ENCODE measurements at regions not wholly inside any gene's neighbourhood (a gene's known extent, or its start where the extent isn't known, plus 50 kb on each side); places are given as distances from the start of the nearest gene placed in this dataset.

- no peak for DNase-seq
These were observed 186.9 kb upstream of the ADGRL2 start for GRCh38 chr1:81613803-81614202.

GRCh38 chr1:81607924-81608323 lies 192.8 kb upstream of the ADGRL2 start:
- DNase-seq = no peak

- no peak for DNase-seq
These were observed 193.6 kb upstream of the ADGRL2 start for GRCh38 chr1:81607086-81607485.

- no peak for DNase-seq
These were observed 194.1 kb upstream of the ADGRL2 start for GRCh38 chr1:81606656-81607055.

- no peak for DNase-seq
These were observed 195.7 kb upstream of the ADGRL2 start for GRCh38 chr1:81605023-81605422.

- DNase-seq = no peak
These were observed 199.7 kb upstream of the ADGRL2 start for GRCh38 chr1:81600878-81601622.

- no peak for DNase-seq
These were observed 200.4 kb upstream of the ADGRL2 start for GRCh38 chr1:81600363-81600762.

- DNase-seq = no peak
These were observed 202.1 kb upstream of the ADGRL2 start for GRCh38 chr1:81598623-81599022.

- DNase-seq = no peak
These were observed 202.9 kb upstream of the ADGRL2 start for GRCh38 chr1:81597720-81598426.

- DNase-seq = no peak
These were observed 204.4 kb upstream of the ADGRL2 start for GRCh38 chr1:81596341-81596740.

- no peak for DNase-seq
These were observed 206.5 kb upstream of the ADGRL2 start for GRCh38 chr1:81594206-81594605.

GRCh38 chr1:81592233-81592632 lies 208.5 kb upstream of the ADGRL2 start:
- DNase-seq = no peak

- no peak for DNase-seq
These were observed 210.6 kb upstream of the ADGRL2 start for GRCh38 chr1:81590171-81590570.

GRCh38 chr1:81588149-81588548 lies 212.6 kb upstream of the ADGRL2 start:
- DNase-seq = no peak

- DNase-seq = no peak
These were observed 213.3 kb upstream of the ADGRL2 start for GRCh38 chr1:81587426-81587825.

GRCh38 chr1:81585371-81585770 lies 215.4 kb upstream of the ADGRL2 start:
- no peak for DNase-seq

- DNase-seq = no peak
These were observed 216.3 kb upstream of the ADGRL2 start for GRCh38 chr1:81584398-81584797.

- DNase-seq = no peak
These were observed 216.9 kb upstream of the ADGRL2 start for GRCh38 chr1:81583878-81584277.

GRCh38 chr1:81582467-81582986 lies 218.2 kb upstream of the ADGRL2 start:
- DNase-seq = no peak

GRCh38 chr1:81578867-81579266 lies 221.9 kb upstream of the ADGRL2 start:
- no peak for DNase-seq

GRCh38 chr1:81577004-81577697 lies 223.6 kb upstream of the ADGRL2 start:
- DNase-seq = no peak

- DNase-seq = no peak
These were observed 226.3 kb upstream of the ADGRL2 start for GRCh38 chr1:81574408-81574807.

- DNase-seq = no peak
These were observed 227.3 kb upstream of the ADGRL2 start for GRCh38 chr1:81573458-81573857.

- DNase-seq = no peak
These were observed 228.8 kb upstream of the ADGRL2 start for GRCh38 chr1:81571946-81572345.
